ENCODE measurements at regions not wholly inside any gene's neighbourhood (a gene's known extent, or its start where the extent isn't known, plus 50 kb on each side); places are given as distances from the start of the nearest gene placed in this dataset.

GRCh38 chr3:72584262-72584661 lies 264.0 kb downstream of the SHQ1 start:
- H3K4me1 ChIP-seq (ENCODE audit: control insufficient read depth, insufficient read depth, low read length), result peaks cover 3% of the 10 kb centered on the region; the same call in 1 of the 2 replicates
- no peak overlapping the region for H4K91ac ChIP-seq (ENCODE audit: insufficient read depth, low read depth, low read length)
- H3K18ac ChIP-seq (ENCODE audit: low read depth, low read length), result no peak overlapping the region
- ATAC-seq (ENCODE audit: low read depth) (no peak), DNase-seq (no peak)
- H4K20me1 ChIP-seq (ENCODE audit: insufficient read depth, low read length), result no peaks in the 10 kb centered on the region
- no peak overlapping the region for H3K23ac ChIP-seq (ENCODE audit: low read depth, low read length)
- H3K27ac ChIP-seq (ENCODE audit: insufficient read depth, low read length), result no peak overlapping the region
- H3K36me3 ChIP-seq (ENCODE audit: control insufficient read depth, insufficient read depth, low read length), result no peaks in the 10 kb centered on the region
- H3K79me1 ChIP-seq (ENCODE audit: low read depth in 1 of 2, low read length in 2 of 2), result no peaks in the 10 kb centered on the region
- H3K4ac ChIP-seq (ENCODE audit: low read depth, low read length), result no peak overlapping the region
- no peak for TF ChIP-seq RCOR1 (IDR thresholded peaks at IDR 0.05; ENCODE audit: insufficient replicate concordance, low read length)
- TF ChIP-seq POLR2A (IDR thresholded peaks at IDR 0.05; ENCODE audit: low read depth, low read length), result no peak
- TF ChIP-seq, protein P1, sequence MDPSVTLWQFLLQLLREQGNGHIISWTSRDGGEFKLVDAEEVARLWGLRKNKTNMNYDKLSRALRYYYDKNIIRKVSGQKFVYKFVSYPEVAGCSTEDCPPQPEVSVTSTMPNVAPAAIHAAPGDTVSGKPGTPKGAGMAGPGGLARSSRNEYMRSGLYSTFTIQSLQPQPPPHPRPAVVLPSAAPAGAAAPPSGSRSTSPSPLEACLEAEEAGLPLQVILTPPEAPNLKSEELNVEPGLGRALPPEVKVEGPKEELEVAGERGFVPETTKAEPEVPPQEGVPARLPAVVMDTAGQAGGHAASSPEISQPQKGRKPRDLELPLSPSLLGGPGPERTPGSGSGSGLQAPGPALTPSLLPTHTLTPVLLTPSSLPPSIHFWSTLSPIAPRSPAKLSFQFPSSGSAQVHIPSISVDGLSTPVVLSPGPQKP (IDR thresholded peaks at IDR 0.05; ENCODE audit: borderline replicate concordance, low read depth, low read length), result no peak
- TF ChIP-seq BHLHE40 (IDR thresholded peaks at IDR 0.05; ENCODE audit: low read depth, low read length), result no peak
- no peak for TF ChIP-seq RFX5 (IDR thresholded peaks at IDR 0.05; ENCODE audit: low read depth, low read length)
- no peak for TF ChIP-seq NFE2L2 (IDR thresholded peaks at IDR 0.05; ENCODE audit: low read depth, low read length)
- TF ChIP-seq FOS (IDR thresholded peaks at IDR 0.05; ENCODE audit: low read depth, low read length), result no peak
- no peak for TF ChIP-seq RAD21 (IDR thresholded peaks at IDR 0.05; ENCODE audit: low read length)
- TF ChIP-seq, protein P2, sequence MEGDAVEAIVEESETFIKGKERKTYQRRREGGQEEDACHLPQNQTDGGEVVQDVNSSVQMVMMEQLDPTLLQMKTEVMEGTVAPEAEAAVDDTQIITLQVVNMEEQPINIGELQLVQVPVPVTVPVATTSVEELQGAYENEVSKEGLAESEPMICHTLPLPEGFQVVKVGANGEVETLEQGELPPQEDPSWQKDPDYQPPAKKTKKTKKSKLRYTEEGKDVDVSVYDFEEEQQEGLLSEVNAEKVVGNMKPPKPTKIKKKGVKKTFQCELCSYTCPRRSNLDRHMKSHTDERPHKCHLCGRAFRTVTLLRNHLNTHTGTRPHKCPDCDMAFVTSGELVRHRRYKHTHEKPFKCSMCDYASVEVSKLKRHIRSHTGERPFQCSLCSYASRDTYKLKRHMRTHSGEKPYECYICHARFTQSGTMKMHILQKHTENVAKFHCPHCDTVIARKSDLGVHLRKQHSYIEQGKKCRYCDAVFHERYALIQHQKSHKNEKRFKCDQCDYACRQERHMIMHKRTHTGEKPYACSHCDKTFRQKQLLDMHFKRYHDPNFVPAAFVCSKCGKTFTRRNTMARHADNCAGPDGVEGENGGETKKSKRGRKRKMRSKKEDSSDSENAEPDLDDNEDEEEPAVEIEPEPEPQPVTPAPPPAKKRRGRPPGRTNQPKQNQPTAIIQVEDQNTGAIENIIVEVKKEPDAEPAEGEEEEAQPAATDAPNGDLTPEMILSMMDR (conservative IDR thresholded peaks at IDR 0.05; ENCODE audit: low read depth, low read length), result no peak
- no peak for TF ChIP-seq MAZ (IDR thresholded peaks at IDR 0.05; ENCODE audit: borderline replicate concordance, low read depth, low read length)
- TF ChIP-seq CEBPB (IDR thresholded peaks at IDR 0.05; ENCODE audit: low read depth, low read length), result no peak
- TF ChIP-seq MXI1 (IDR thresholded peaks at IDR 0.05; ENCODE audit: borderline replicate concordance, low read depth, low read length), result no peak
- no peak for TF ChIP-seq MAFK (IDR thresholded peaks at IDR 0.05; ENCODE audit: low read depth, low read length)
- TF ChIP-seq USF2 (IDR thresholded peaks at IDR 0.05; ENCODE audit: low read depth, low read length), result no peak
- TF ChIP-seq CHD1 (IDR thresholded peaks at IDR 0.05; ENCODE audit: low read depth, low read length), result no peak
- TF ChIP-seq SMC3 (IDR thresholded peaks at IDR 0.05; ENCODE audit: low read depth, low read length), result no peak
- H3K9me1 ChIP-seq (ENCODE audit: insufficient read depth, low read length), result no peaks in the 10 kb centered on the region
- no peak overlapping the region for H3K4me3 ChIP-seq (ENCODE audit: insufficient read depth, low read depth, low read length)
- no TSS peak for BruUV-seq (replicated peaks)
- H2AK5ac ChIP-seq (ENCODE audit: low read depth, low read length), result no peak overlapping the region
- no peak overlapping the region for H3K9ac ChIP-seq (ENCODE audit: low read depth, low read length)
- no peak overlapping the region for H2AFZ ChIP-seq (replicated peaks; ENCODE audit: low read length, poor library complexity)
- H4K5ac ChIP-seq (ENCODE audit: low read depth, low read length), result no peak overlapping the region
- dilution Hi-C loops (cut with HindIII; ENCODE audit: low sequenced_read_pairs, unreplicated experiment), result no loop called here
- H3K14ac ChIP-seq (replicated peaks; ENCODE audit: low read depth, low read length), result no peak overlapping the region
- intact Hi-C loops (cut with micrococcal nuclease), result no loop called here
- no peak overlapping the region for H2BK5ac ChIP-seq (ENCODE audit: low read depth, low read length, poor library complexity, severe bottlenecking)
- ChIA-PET POLR2A (ENCODE audit: unreplicated experiment) (no interaction called here), CTCF (no interaction called here)
- no peak overlapping the region for H2BK20ac ChIP-seq (ENCODE audit: low read depth, low read length)
- H3K56ac ChIP-seq (ENCODE audit: extremely low read depth, insufficient read depth, low read length), result no peak overlapping the region
- H3K9me3 ChIP-seq (ENCODE audit: control insufficient read depth, insufficient read depth, low read length), result no peaks in the 10 kb centered on the region
- H3K4me2 ChIP-seq (ENCODE audit: low read depth, low read length), result no peak overlapping the region
- peaks cover 10% of the 10 kb centered on the region for H3K27me3 ChIP-seq (ENCODE audit: control insufficient read depth, insufficient read depth, low read length)
- no peak overlapping the region for H4K8ac ChIP-seq (ENCODE audit: low read depth in 2 of 2, low read length in 2 of 2)
- no peak overlapping the region for H2BK120ac ChIP-seq (ENCODE audit: low read depth, low read length)
- no peak overlapping the region for H2BK15ac ChIP-seq (ENCODE audit: low read depth, low read length)
- in situ Hi-C loops (cut with MboI; ENCODE audit: low sequenced_read_pairs), result no loop called here
- no CpG with 5 or more reads among the region's 2 CpGs for WGBS, 2 experiments (ENCODE audit: extremely low coverage in 2 of 2, insufficient read length in 1 of 2)
- H2AK9ac ChIP-seq (replicated peaks; ENCODE audit: low read depth, low read length, poor library complexity), result no peak overlapping the region

Data from IMR-90 (cell line).